ENCODE measurements at regions not wholly inside any gene's neighbourhood (a gene's known extent, or its start where the extent isn't known, plus 50 kb on each side); places are given as distances from the start of the nearest gene placed in this dataset.

GRCh38 chrX:4909348-4909747, 1195.9 kb upstream of the PRKX start (continued):
- no peak for TF ChIP-seq GATA2 (CRISPR knock-in tag; IDR thresholded peaks at IDR 0.05)

- Histone ChIP-seq H3F3A (replicated peaks; ENCODE audit: insufficient read depth) (no peaks in the 10 kb centered on the region), H3K4me2 (no peak overlapping the region), H4K20me1 (ENCODE audit: insufficient read depth) (no peaks in the 10 kb centered on the region), H3K27me3 (ENCODE audit: insufficient read depth) (no peaks in the 10 kb centered on the region), H3K9me3 (no peaks in the 10 kb centered on the region), H3K4me3 (ENCODE audit: low read depth in 2 of 2, low read length in 1 of 2) (no peak overlapping the region), H3K4me1 (ENCODE audit: control insufficient read depth in 1 of 2, insufficient read depth in 2 of 2, low read depth in 1 of 2, low read length in 1 of 2) (no peaks in the 10 kb centered on the region), H3K9ac (no peak overlapping the region), H3K9me2 (no peaks in the 10 kb centered on the region), H3K79me2 (ENCODE audit: insufficient read depth) (no peaks in the 10 kb centered on the region), H3K27ac (ENCODE audit: low read depth in 2 of 2, low read length in 1 of 2) (no peak overlapping the region), H2AFZ (ENCODE audit: low read depth) (no peak overlapping the region), H3K36me3 (replicated peaks in 1 of 2; ENCODE audit: control insufficient read depth in 1 of 2, insufficient read depth in 2 of 2, low read length in 1 of 2) (no peaks in the 10 kb centered on the region)
- WGBS (ENCODE audit: low lambda C conversion rate): 19% methylated on average over 6 of the region's 6 CpGs
- POLR2A ChIA-PET: no interaction called here
- TF ChIP-seq SMC3 (IDR thresholded peaks at IDR 0.05; ENCODE audit: low read depth, low read length) (no peak), FOXJ3 (CRISPR knock-in tag; IDR thresholded peaks at IDR 0.05) (no peak), CTCF (IDR thresholded peaks at IDR 0.05) (no peak), ZBTB33 (IDR thresholded peaks at IDR 0.05; ENCODE audit: borderline replicate concordance, low read depth) (no peak), EZH2phosphoT487 (IDR thresholded peaks at IDR 0.05; ENCODE audit: borderline replicate concordance, low read depth) (no peak), IRF3 (IDR thresholded peaks at IDR 0.05; ENCODE audit: low read depth, low read length) (no peak), USF2 (IDR thresholded peaks at IDR 0.05; ENCODE audit: borderline replicate concordance, low read depth, low read length) (no peak), MEF2A (IDR thresholded peaks at IDR 0.05; ENCODE audit: borderline replicate concordance, low read depth) (no peak), GATA2 (CRISPR knock-in tag; IDR thresholded peaks at IDR 0.05) (no peak), EP300 (IDR thresholded peaks at IDR 0.05; ENCODE audit: borderline replicate concordance in 1 of 2, low read depth in 1 of 2, low read length in 1 of 2) (no peak), NFIC (IDR thresholded peaks at IDR 0.05; ENCODE audit: borderline replicate concordance) (no peak), GABPA (IDR thresholded peaks at IDR 0.05; ENCODE audit: low read depth) (no peak), MXI1 (IDR thresholded peaks at IDR 0.05; ENCODE audit: low read depth, low read length) (no peak)
- CTCF ChIA-PET: no interaction called here
- no peak for DNase-seq
Observed at GRCh38 chrX:4905576-4905975, 1192.1 kb upstream of the PRKX start.

Measured in SK-N-SH (cell line).